Endodermal cell (in vitro differentiated cells): ENCODE measurements at regions not wholly inside any gene's neighbourhood (a gene's known extent, or its start where the extent isn't known, plus 50 kb on each side); places are given as distances from the start of the nearest gene placed in this dataset.
"Not testable (repeated sequence)": the region's sequence is repeated elsewhere in the genome, so short reads cannot be mapped to it uniquely, and the experiment has no call there.

Experiments used
- DNase-seq: peaks from one replicate; pipeline ENCODE4 v3.0.0-alpha.2; 2017
- H3K27ac ChIP-seq: 2 replicates; pipeline ENCODE4 v1.5.1; 2013; ENCODE audit warnings: mild to moderate bottlenecking, low read depth, low read length, moderate library complexity
- H3K27me3 ChIP-seq: 2 replicates; pipeline ENCODE4 v1.6.1; 2013; ENCODE audit warnings: mild to moderate bottlenecking, low read length, moderate library complexity; ENCODE audit not compliant: insufficient read depth, control insufficient read depth, poor library complexity, severe bottlenecking
- H3K36me3 ChIP-seq: 2 replicates; pipeline ENCODE4 v1.7.0; 2013; ENCODE audit warnings: mild to moderate bottlenecking, low read length, moderate library complexity; ENCODE audit not compliant: control insufficient read depth, insufficient read depth
- H3K4me1 ChIP-seq: one replicate; pipeline ENCODE4 v1.7.0; 2013; ENCODE audit warnings: low read length; ENCODE audit not compliant: control insufficient read depth, insufficient read depth
- H3K4me3 ChIP-seq: 2 replicates; pipeline ENCODE4 v1.5.1; 2013; ENCODE audit warnings: mild to moderate bottlenecking, low read length, moderate library complexity
- H3K9ac ChIP-seq: 2 replicates; pipeline ENCODE4 v1.6.1; 2013; ENCODE audit warnings: mild to moderate bottlenecking, low read length, moderate library complexity; ENCODE audit not compliant: poor library complexity, severe bottlenecking; ENCODE audit errors: extremely low read depth
- H3K9me3 ChIP-seq: 2 replicates; pipeline ENCODE4 v1.6.1; 2013; ENCODE audit warnings: mild to moderate bottlenecking, low read length, moderate library complexity; ENCODE audit not compliant: control insufficient read depth
- H3K27ac Mint-ChIP-seq: 2 replicates; pipeline ENCODE4 v1.8.0; 2020; ENCODE audit warnings: mixed read lengths
- H3K27me3 Mint-ChIP-seq: 2 replicates; pipeline ENCODE4 v1.8.0; 2021; ENCODE audit warnings: mild to moderate bottlenecking, mixed read lengths; ENCODE audit not compliant: insufficient read depth
- H3K36me3 Mint-ChIP-seq: 2 replicates; pipeline ENCODE4 v1.8.0; 2020; ENCODE audit warnings: low read depth, mixed read lengths
- H3K4me1 Mint-ChIP-seq: 2 replicates; pipeline ENCODE4 v1.8.0; 2020; ENCODE audit warnings: mixed read lengths
- H3K4me3 Mint-ChIP-seq: 2 replicates; pipeline ENCODE4 v1.8.0; 2020; ENCODE audit warnings: mild to moderate bottlenecking, moderate library complexity, mixed read lengths
- H3K9me3 Mint-ChIP-seq: 2 replicates; pipeline ENCODE4 v1.8.0; 2020; ENCODE audit warnings: mild to moderate bottlenecking, mixed read lengths
- WGBS, 2 experiments: methylation state at CpG; one replicate each; pipeline versions ENCODE4 v1.1.5 to v1.1.7; 2013; ENCODE audit warnings: missing lambda C conversion rate in 2 of 2, mixed read lengths in 1 of 2; ENCODE audit not compliant: insufficient coverage in 1 of 2, insufficient read length in 1 of 2; 5-methylcytosine and 5-hydroxymethylcytosine counted together
- TF ChIP-seq, protein P1 (sequence below): fragments of 200-600 bp; sonication (generic); conservative IDR thresholded peaks from 2 replicates; pipeline ENCODE4 v1.5.0; 2021; ENCODE audit warnings: antibody characterized with exemption, mild to moderate bottlenecking

GRCh38 chr13:59439776-59440428 is 723.8 kb downstream of the DIAPH3 start:
- Mint-ChIP-seq H3K4me1 (peaks cover 30% of the 10 kb centered on the region), H3K9me3 (peaks cover 22% of the 10 kb centered on the region), H3K4me3 (no peak overlapping the region), H3K27me3 (peaks cover 30% of the 10 kb centered on the region), H3K27ac (no peak overlapping the region), H3K36me3 (peaks cover under 1% of the 10 kb centered on the region)
- Histone ChIP-seq H3K4me3 (peak overlapping the region; percentile 39), H3K27me3 (no peaks in the 10 kb centered on the region), H3K9ac (no peak overlapping the region), H3K36me3 (no peaks in the 10 kb centered on the region), H3K27ac (no peak overlapping the region), H3K4me1 (peaks cover 5% of the 10 kb centered on the region), H3K9me3 (peaks cover 13% of the 10 kb centered on the region)
- DNase-seq: no peak
- 92 to 94% methylated on average over 10 to 29 of the region's 29 CpGs for WGBS, 2 experiments
- TF ChIP-seq, protein P1, sequence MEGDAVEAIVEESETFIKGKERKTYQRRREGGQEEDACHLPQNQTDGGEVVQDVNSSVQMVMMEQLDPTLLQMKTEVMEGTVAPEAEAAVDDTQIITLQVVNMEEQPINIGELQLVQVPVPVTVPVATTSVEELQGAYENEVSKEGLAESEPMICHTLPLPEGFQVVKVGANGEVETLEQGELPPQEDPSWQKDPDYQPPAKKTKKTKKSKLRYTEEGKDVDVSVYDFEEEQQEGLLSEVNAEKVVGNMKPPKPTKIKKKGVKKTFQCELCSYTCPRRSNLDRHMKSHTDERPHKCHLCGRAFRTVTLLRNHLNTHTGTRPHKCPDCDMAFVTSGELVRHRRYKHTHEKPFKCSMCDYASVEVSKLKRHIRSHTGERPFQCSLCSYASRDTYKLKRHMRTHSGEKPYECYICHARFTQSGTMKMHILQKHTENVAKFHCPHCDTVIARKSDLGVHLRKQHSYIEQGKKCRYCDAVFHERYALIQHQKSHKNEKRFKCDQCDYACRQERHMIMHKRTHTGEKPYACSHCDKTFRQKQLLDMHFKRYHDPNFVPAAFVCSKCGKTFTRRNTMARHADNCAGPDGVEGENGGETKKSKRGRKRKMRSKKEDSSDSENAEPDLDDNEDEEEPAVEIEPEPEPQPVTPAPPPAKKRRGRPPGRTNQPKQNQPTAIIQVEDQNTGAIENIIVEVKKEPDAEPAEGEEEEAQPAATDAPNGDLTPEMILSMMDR: no peak

GRCh38 chr13:59441068-59441467 is 722.7 kb downstream of the DIAPH3 start:
- H3K9me3 ChIP-seq, H3K27ac ChIP-seq, H3K27me3 ChIP-seq, H3K4me3 Mint-ChIP-seq, H3K36me3 ChIP-seq, DNase-seq, H3K27ac Mint-ChIP-seq, H3K4me3 ChIP-seq, H3K4me1 ChIP-seq, H3K36me3 Mint-ChIP-seq, H3K9ac ChIP-seq: not testable (repeated sequence)
- peaks cover 28% of the 10 kb centered on the region for H3K27me3 Mint-ChIP-seq
- H3K4me1 Mint-ChIP-seq: peaks cover 36% of the 10 kb centered on the region
- peaks cover 15% of the 10 kb centered on the region for H3K9me3 Mint-ChIP-seq
- 83 to 87% methylated on average over 9 to 13 of the region's 13 CpGs for WGBS, 2 experiments

DNA sequence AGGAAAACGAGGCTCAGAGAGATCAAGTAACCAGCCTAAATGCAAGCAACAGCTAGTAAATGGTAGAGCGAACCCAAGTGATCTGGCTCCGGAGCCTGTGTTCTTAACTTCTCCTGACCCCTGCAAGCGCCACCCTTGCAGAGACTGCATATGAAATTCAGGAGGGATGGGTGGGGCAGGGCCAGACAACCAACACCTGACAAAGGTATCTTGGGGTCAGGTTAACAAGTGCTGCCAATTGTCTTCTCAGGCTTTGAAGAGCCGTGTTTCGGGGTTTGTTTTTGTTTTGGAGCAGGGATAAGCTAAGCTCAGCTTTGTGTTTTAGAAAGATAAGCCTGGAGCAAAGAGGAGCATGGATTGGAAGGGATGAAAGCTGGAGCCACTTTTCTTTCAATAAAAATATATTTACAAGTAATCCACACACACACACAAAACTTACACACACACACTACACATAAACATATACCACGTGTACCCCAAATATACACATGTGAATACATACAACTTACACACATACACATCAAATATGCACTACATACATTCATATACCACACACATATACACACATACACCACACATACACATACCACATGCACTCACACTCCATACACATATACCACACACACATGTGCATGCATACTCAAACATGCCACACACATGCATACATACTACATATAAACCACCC is 722.0 kb downstream of the DIAPH3 start:
- peaks cover 41% of the 10 kb centered on the region for H3K4me1 Mint-ChIP-seq
- WGBS, 2 experiments: 71 to 82% methylated on average over 5 to 7 of the region's 7 CpGs
- no peaks in the 10 kb centered on the region for H3K36me3 Mint-ChIP-seq

More for the DNA sequence above, 722.0 kb downstream of the DIAPH3 start:
- no peaks in the 10 kb centered on the region for H3K27me3 ChIP-seq
- H3K9ac ChIP-seq: no peak overlapping the region
- peak overlapping the region; percentile 19 for H3K4me3 ChIP-seq
- Mint-ChIP-seq H3K27me3 (peaks cover 24% of the 10 kb centered on the region), H3K4me3 (no peak overlapping the region), H3K9me3 (peaks cover 15% of the 10 kb centered on the region), H3K27ac (no peak overlapping the region)
- no peak overlapping the region for H3K27ac ChIP-seq
- peaks cover 6% of the 10 kb centered on the region for H3K9me3 ChIP-seq
- no peaks in the 10 kb centered on the region for H3K36me3 ChIP-seq
- H3K4me1 ChIP-seq: peaks cover 5% of the 10 kb centered on the region
- peak; percentile 71 for DNase-seq
- TF ChIP-seq, protein P1: no peak
